H9 (cell line): ENCODE measurements at regions not wholly inside any gene's neighbourhood (a gene's known extent, or its start where the extent isn't known, plus 50 kb on each side); places are given as distances from the start of the nearest gene placed in this dataset.

Source experiments
- DNase-seq: peaks from one replicate; pipeline ENCODE4 v3.0.0-alpha.2; 2017
- H2AFZ ChIP-seq: one replicate; pipeline ENCODE4 v1.6.1; 2013; ENCODE audit warnings: mild to moderate bottlenecking, low read length, control low read depth, moderate library complexity
- H2AK5ac ChIP-seq: 2 replicates; pipeline ENCODE4 v1.6.1; 2013; ENCODE audit warnings: low read length, control low read depth, mixed read lengths; ENCODE audit not compliant: insufficient read length
- H2BK120ac ChIP-seq: one replicate; pipeline ENCODE4 v1.6.1; 2013; ENCODE audit warnings: low read depth, mild to moderate bottlenecking, low read length, control low read depth, inconsistent platforms; ENCODE audit not compliant: poor library complexity, severe bottlenecking
- H2BK12ac ChIP-seq: 2 replicates; pipeline ENCODE4 v1.6.1; 2013; ENCODE audit warnings: low read length, control low read depth, mixed read lengths, low read depth; ENCODE audit not compliant: insufficient read length
- H2BK15ac ChIP-seq: 2 replicates; pipeline ENCODE4 v1.6.1; 2013; ENCODE audit warnings: low read depth, low read length, control low read depth
- H2BK20ac ChIP-seq: one replicate; pipeline ENCODE4 v1.6.1; 2013; ENCODE audit warnings: low read depth, mild to moderate bottlenecking, low read length, control low read depth, inconsistent platforms; ENCODE audit not compliant: poor library complexity, severe bottlenecking
- H2BK5ac ChIP-seq: 2 replicates; pipeline ENCODE4 v1.6.1; 2013; ENCODE audit warnings: low read length, control low read depth, mixed read lengths; ENCODE audit not compliant: insufficient read length
- H3K14ac ChIP-seq: 2 replicates; pipeline ENCODE4 v1.6.1; 2013; ENCODE audit warnings: low read length, control low read depth; ENCODE audit not compliant: insufficient read depth
- H3K18ac ChIP-seq: 2 replicates; pipeline ENCODE4 v1.6.1; 2013; ENCODE audit warnings: low read depth, mild to moderate bottlenecking, mixed read lengths, low read length, control low read depth; ENCODE audit not compliant: insufficient read length
- H3K23ac ChIP-seq: 2 replicates; pipeline ENCODE4 v1.6.1; 2013; ENCODE audit warnings: low read length, control low read depth, mixed read lengths, low read depth; ENCODE audit not compliant: insufficient read length
- H3K23me2 ChIP-seq: 2 replicates; pipeline ENCODE4 v1.6.1; 2013; ENCODE audit warnings: low read depth, mild to moderate bottlenecking, mixed read lengths, low read length, control low read depth; ENCODE audit not compliant: insufficient read length, poor library complexity, severe bottlenecking
- H3K27ac ChIP-seq: 2 replicates; pipeline ENCODE4 v1.5.1; 2013; ENCODE audit warnings: low read length, control low read depth, mixed read lengths, low read depth; ENCODE audit not compliant: insufficient read length
- H3K27me3 ChIP-seq: 2 replicates; pipeline ENCODE4 v1.6.1; 2013; ENCODE audit warnings: low read length, control low read depth, inconsistent platforms; ENCODE audit not compliant: insufficient read depth
- H3K4ac ChIP-seq: 2 replicates; pipeline ENCODE4 v1.6.1; 2013; ENCODE audit warnings: low read depth, mild to moderate bottlenecking, control low read depth, inconsistent platforms, low read length, moderate library complexity
- H3K4me1 ChIP-seq: 2 replicates; pipeline ENCODE4 v1.6.1; 2013; ENCODE audit warnings: low read length, control low read depth, inconsistent platforms; ENCODE audit not compliant: insufficient read depth
- H3K4me2 ChIP-seq: 2 replicates; pipeline ENCODE4 v1.6.1; 2013; ENCODE audit warnings: low read length, control low read depth, mixed read lengths; ENCODE audit not compliant: insufficient read length, insufficient read depth
- H3K56ac ChIP-seq: 2 replicates; pipeline ENCODE4 v1.6.1; 2013; ENCODE audit warnings: low read depth, mild to moderate bottlenecking, mixed read lengths, low read length, control low read depth; ENCODE audit not compliant: insufficient read length
- H3K79me1 ChIP-seq: 2 replicates; pipeline ENCODE4 v1.6.1; 2013; ENCODE audit warnings: low read depth, mild to moderate bottlenecking, moderate library complexity, low read length, control low read depth, inconsistent platforms; ENCODE audit not compliant: insufficient read depth, poor library complexity, severe bottlenecking
- H3K79me2 ChIP-seq: 2 replicates; pipeline ENCODE4 v1.6.1; 2013; ENCODE audit warnings: low read length, control low read depth, inconsistent platforms; ENCODE audit not compliant: insufficient read depth
- H3K9ac ChIP-seq: 2 replicates; pipeline ENCODE4 v1.6.1; 2013; ENCODE audit warnings: low read length, control low read depth, mixed read lengths; ENCODE audit not compliant: insufficient read length; ENCODE audit errors: extremely low read depth
- H3K9me3 ChIP-seq: one replicate; pipeline ENCODE4 v1.6.1; 2013; ENCODE audit warnings: low read depth, low read length, inconsistent platforms; ENCODE audit not compliant: control insufficient read depth
- H3T11ph ChIP-seq: one replicate; pipeline ENCODE4 v1.6.1; 2013; ENCODE audit warnings: mild to moderate bottlenecking, low read length, control low read depth, inconsistent platforms
- H4K20me1 ChIP-seq: one replicate; pipeline ENCODE4 v1.6.1; 2013; ENCODE audit not compliant: control insufficient read depth, insufficient read length, insufficient read depth
- H4K5ac ChIP-seq: 2 replicates; pipeline ENCODE4 v1.6.1; 2013; ENCODE audit warnings: low read depth, mild to moderate bottlenecking, mixed read lengths, low read length, control low read depth; ENCODE audit not compliant: insufficient read length
- H4K8ac ChIP-seq: replicated peaks from 2 replicates; pipeline ENCODE4 v1.6.1; 2013; ENCODE audit warnings: low read length, control low read depth, mixed read lengths, low read depth; ENCODE audit not compliant: insufficient read length
- H4K91ac ChIP-seq: 2 replicates; pipeline ENCODE4 v1.6.1; 2013; ENCODE audit warnings: low read depth, mild to moderate bottlenecking, moderate library complexity, mixed read lengths, low read length, control low read depth; ENCODE audit not compliant: insufficient read length
- H3K27ac Mint-ChIP-seq, 3 experiments: 2 replicates in 2 of 3; 3 replicates in 1 of 3; pipeline ENCODE4 v1.8.0; 2020 to 2021; ENCODE audit warnings: mixed read lengths in 3 of 3, mild to moderate bottlenecking in 1 of 3, moderate library complexity in 1 of 3
- H3K27me3 Mint-ChIP-seq: 2 replicates; pipeline ENCODE4 v1.8.0; 2021; ENCODE audit warnings: low read depth, mild to moderate bottlenecking, moderate library complexity, mixed read lengths
- H3K36me3 Mint-ChIP-seq, 3 experiments: 2 replicates in 2 of 3; 3 replicates in 1 of 3; pipeline ENCODE4 v1.8.0; 2020 to 2021; ENCODE audit warnings: low read depth in 3 of 3, mixed read lengths in 3 of 3; ENCODE audit not compliant: insufficient read depth in 1 of 3
- H3K4me1 Mint-ChIP-seq, 2 experiments: 2 replicates each; pipeline ENCODE4 v1.8.0; 2020; ENCODE audit warnings: mixed read lengths in 2 of 2
- H3K4me3 Mint-ChIP-seq, 2 experiments: 2 replicates in 1 of 2; 3 replicates in 1 of 2; pipeline ENCODE4 v1.8.0; 2020 to 2021; ENCODE audit warnings: mild to moderate bottlenecking in 2 of 2, mixed read lengths in 2 of 2, moderate library complexity in 1 of 2
- H3K9me3 Mint-ChIP-seq, 2 experiments: 2 replicates in 1 of 2; 3 replicates in 1 of 2; pipeline ENCODE4 v1.8.0; 2020; ENCODE audit warnings: mild to moderate bottlenecking in 2 of 2, mixed read lengths in 2 of 2, moderate library complexity in 1 of 2
- WGBS: extraction: QIAGEN DNeasy Blood & Tissue Kit; methylation state at CpG from one replicate; pipeline ENCODE4 v1.1.7; 2013; ENCODE audit warnings: missing lambda C conversion rate, low lambda C conversion rate, mixed read lengths; ENCODE audit not compliant: insufficient read length; ENCODE audit errors: extremely low coverage; 5-methylcytosine and 5-hydroxymethylcytosine counted together
- TF ChIP-seq, protein P1 (sequence below): fragments of 200-600 bp; sonication (generic); conservative IDR thresholded peaks from 3 replicates; pipeline ENCODE4 v1.8.0; 2021; ENCODE audit warnings: antibody characterized with exemption, mild to moderate bottlenecking

DNA sequence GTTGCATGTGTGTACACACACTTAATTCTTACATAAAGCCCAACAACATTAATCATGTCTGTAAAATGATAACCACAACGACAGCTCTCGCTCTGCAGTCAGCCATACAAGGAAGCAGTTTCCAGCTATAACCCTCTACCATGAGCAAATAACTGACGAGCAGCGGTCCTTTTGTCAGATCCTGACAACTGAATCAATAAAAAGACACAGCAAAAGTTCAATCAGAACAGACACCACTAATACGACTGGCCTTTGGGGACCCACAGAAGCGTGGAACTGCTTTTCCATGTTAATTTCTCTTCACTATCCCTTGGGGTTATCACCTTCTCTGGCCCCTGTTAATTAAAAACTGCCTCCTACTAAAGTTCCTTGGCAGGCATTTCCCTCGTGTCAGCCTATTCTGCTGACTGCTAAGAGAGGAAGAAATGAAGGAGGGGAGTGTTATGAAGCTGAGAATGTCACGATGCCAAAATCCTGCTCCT lies 722.8 kb upstream of the GRAMD2B start:
- no peak overlapping the region for H2BK120ac ChIP-seq
- H3K23ac ChIP-seq, result no peak overlapping the region
- H3K9me3 Mint-ChIP-seq, result peaks cover 17% of the 10 kb centered on the region in 2 experiments
- H3K36me3 Mint-ChIP-seq, result peaks cover 3 to 19% (median 8%) of the 10 kb centered on the region in 3 experiments; a peak in 6 of 7 replicates
- H3K27ac ChIP-seq, result no peak overlapping the region
- H3K4me1 ChIP-seq, result no peaks in the 10 kb centered on the region
- H3K9me3 ChIP-seq, result no peaks in the 10 kb centered on the region
- H3K14ac ChIP-seq, result no peak overlapping the region
- H3K9ac ChIP-seq, result no peak overlapping the region
- no peaks in the 10 kb centered on the region for H3K79me2 ChIP-seq
- no peaks in the 10 kb centered on the region for H4K20me1 ChIP-seq
- no peak overlapping the region for H2AK5ac ChIP-seq
- no peak for DNase-seq
- no peak overlapping the region for H2BK20ac ChIP-seq
- no peak overlapping the region for H4K91ac ChIP-seq
- no peak overlapping the region for H3K4me3 Mint-ChIP-seq
- no peak overlapping the region; a peak in 1 of 7 replicates for H3K27ac Mint-ChIP-seq
- no peak overlapping the region for H3K56ac ChIP-seq
- H3K4ac ChIP-seq, result no peak overlapping the region
- TF ChIP-seq, protein P1, sequence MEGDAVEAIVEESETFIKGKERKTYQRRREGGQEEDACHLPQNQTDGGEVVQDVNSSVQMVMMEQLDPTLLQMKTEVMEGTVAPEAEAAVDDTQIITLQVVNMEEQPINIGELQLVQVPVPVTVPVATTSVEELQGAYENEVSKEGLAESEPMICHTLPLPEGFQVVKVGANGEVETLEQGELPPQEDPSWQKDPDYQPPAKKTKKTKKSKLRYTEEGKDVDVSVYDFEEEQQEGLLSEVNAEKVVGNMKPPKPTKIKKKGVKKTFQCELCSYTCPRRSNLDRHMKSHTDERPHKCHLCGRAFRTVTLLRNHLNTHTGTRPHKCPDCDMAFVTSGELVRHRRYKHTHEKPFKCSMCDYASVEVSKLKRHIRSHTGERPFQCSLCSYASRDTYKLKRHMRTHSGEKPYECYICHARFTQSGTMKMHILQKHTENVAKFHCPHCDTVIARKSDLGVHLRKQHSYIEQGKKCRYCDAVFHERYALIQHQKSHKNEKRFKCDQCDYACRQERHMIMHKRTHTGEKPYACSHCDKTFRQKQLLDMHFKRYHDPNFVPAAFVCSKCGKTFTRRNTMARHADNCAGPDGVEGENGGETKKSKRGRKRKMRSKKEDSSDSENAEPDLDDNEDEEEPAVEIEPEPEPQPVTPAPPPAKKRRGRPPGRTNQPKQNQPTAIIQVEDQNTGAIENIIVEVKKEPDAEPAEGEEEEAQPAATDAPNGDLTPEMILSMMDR, result no peak
- 0 out of 4 replicates have a peak, but pooled peaks cover 2 to 5% of the 10 kb centered on the region in 2 experiments for H3K4me1 Mint-ChIP-seq
- no peak overlapping the region for H4K8ac ChIP-seq
- no peak overlapping the region for H2BK5ac ChIP-seq
- no peak overlapping the region for H4K5ac ChIP-seq
- no peak overlapping the region for H3K18ac ChIP-seq
- WGBS, result no CpG with 5 or more reads among the region's 8 CpGs
- no peaks in the 10 kb centered on the region for H3K23me2 ChIP-seq
- no peak overlapping the region for H3K4me2 ChIP-seq
- no peak overlapping the region for H2BK15ac ChIP-seq
- no peak overlapping the region for H2AFZ ChIP-seq
- H2BK12ac ChIP-seq, result no peak overlapping the region
- no peak overlapping the region for H3T11ph ChIP-seq
- H3K79me1 ChIP-seq, result no peaks in the 10 kb centered on the region
- no peaks in the 10 kb centered on the region for H3K27me3 ChIP-seq
- H3K27me3 Mint-ChIP-seq, result no peaks in the 10 kb centered on the region
